ENCODE measurements at regions not wholly inside any gene's neighbourhood (a gene's known extent, or its start where the extent isn't known, plus 50 kb on each side); places are given as distances from the start of the nearest gene placed in this dataset.
"Not testable (repeated sequence)": the region's sequence is repeated elsewhere in the genome, so short reads cannot be mapped to it uniquely, and the experiment has no call there.

DNA sequence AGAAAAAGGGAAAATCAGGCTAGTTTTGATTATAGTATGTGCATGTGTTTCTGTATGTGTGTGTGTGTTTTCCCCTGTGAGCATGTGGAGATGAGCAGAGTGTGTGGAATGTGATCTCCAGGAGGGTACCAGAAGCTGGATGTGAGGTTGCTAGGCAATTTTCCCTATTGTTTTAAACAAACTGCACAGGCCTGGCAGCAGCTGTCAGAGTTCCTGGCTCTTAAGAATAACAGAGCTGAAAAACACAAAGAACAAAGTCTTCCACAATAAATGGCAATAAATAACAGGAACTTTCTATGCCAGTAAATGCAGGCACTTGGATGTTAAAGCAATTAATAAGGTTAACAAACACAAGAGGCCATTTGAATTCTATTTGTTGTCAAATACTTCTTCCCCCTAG, 344.6 kb upstream of the CTSO start:
- ChIA-PET POLR2A (no interaction called here), CTCF (interaction anchor here (1.2 kb wide), 1 partner anchor 14 kb away, joined by 3 read pairs; no protein-coding TSS in a partner anchor)
- Histone ChIP-seq H3K27ac (ENCODE audit: insufficient read depth in 1 of 2, low read depth in 1 of 2, low read length in 2 of 2, poor library complexity in 1 of 2, severe bottlenecking in 2 of 2) (no peak overlapping the region), H3K4me1 (ENCODE audit: control extremely low read depth in 1 of 4, control insufficient read depth in 4 of 4, insufficient read depth in 4 of 4, low read length in 3 of 4) (peaks cover 0 to 11% (median 5%) of the 10 kb centered on the region in 4 experiments), H3K36me3 (ENCODE audit: control insufficient read depth in 4 of 4, insufficient read depth in 4 of 4, low read length in 3 of 4) (no peaks in the 10 kb centered on the region), H3K27me3 (replicated peaks in 2 of 5; ENCODE audit: control insufficient read depth in 4 of 5, insufficient read depth in 5 of 5, low read length in 4 of 5) (no peaks in the 10 kb centered on the region), H3K4me3 (ENCODE audit: control insufficient read depth in 1 of 7, extremely low read depth in 1 of 7, insufficient read depth in 4 of 7, low read depth in 2 of 7, low read length in 6 of 7) (no peak overlapping the region), H3K9me3 (ENCODE audit: control extremely low read depth in 1 of 5, control insufficient read depth in 4 of 5, insufficient read depth in 2 of 5, low read depth in 1 of 5, low read length in 4 of 5) (no peaks in the 10 kb centered on the region)
- no peak for DNase-seq

DNA sequence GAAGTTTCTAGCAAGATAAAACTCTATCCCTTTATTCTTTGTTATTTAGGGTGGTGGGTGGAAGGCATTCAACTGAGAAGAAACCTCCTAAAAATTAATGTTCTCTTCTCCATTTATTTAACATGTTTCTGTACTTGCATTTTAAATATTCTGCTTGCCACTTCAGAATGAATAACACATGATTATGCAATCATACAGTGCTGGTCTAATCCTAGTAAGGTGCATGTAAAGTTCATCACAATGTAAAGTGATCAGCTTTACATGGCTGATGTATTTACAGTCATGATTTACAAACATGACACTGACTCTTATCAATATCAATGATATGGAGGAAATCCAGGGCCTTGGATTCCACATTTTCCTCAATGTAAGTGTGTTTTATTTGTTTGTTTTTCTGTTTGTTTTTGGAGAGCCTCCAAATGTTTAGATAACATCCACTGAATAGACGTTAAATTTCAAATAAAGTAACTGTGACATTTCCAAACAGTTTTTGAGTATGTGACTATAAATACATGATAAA, 342.1 kb upstream of the CTSO start:
- ChIA-PET CTCF (no interaction called here), POLR2A (no interaction called here)
- Histone ChIP-seq H3K36me3 (ENCODE audit: control insufficient read depth in 4 of 4, insufficient read depth in 4 of 4, low read length in 3 of 4) (no peaks in the 10 kb centered on the region), H3K27me3 (replicated peaks in 2 of 5; ENCODE audit: control insufficient read depth in 4 of 5, insufficient read depth in 5 of 5, low read length in 4 of 5) (no peaks in the 10 kb centered on the region), H3K27ac (ENCODE audit: insufficient read depth in 1 of 2, low read depth in 1 of 2, low read length in 2 of 2, poor library complexity in 1 of 2, severe bottlenecking in 2 of 2) (no peak overlapping the region), H3K4me3 (ENCODE audit: control insufficient read depth in 1 of 7, extremely low read depth in 1 of 7, insufficient read depth in 4 of 7, low read depth in 2 of 7, low read length in 6 of 7) (no peak overlapping the region), H3K4me1 (ENCODE audit: control extremely low read depth in 1 of 4, control insufficient read depth in 4 of 4, insufficient read depth in 4 of 4, low read length in 3 of 4) (peaks cover 0 to 11% (median 5%) of the 10 kb centered on the region in 4 experiments), H3K9me3 (ENCODE audit: control extremely low read depth in 1 of 5, control insufficient read depth in 4 of 5, insufficient read depth in 2 of 5, low read depth in 1 of 5, low read length in 4 of 5) (no peaks in the 10 kb centered on the region)
- no CpG with 5 or more reads among the region's 1 CpG for WGBS (ENCODE audit: insufficient coverage)
- no peak for DNase-seq

DNA sequence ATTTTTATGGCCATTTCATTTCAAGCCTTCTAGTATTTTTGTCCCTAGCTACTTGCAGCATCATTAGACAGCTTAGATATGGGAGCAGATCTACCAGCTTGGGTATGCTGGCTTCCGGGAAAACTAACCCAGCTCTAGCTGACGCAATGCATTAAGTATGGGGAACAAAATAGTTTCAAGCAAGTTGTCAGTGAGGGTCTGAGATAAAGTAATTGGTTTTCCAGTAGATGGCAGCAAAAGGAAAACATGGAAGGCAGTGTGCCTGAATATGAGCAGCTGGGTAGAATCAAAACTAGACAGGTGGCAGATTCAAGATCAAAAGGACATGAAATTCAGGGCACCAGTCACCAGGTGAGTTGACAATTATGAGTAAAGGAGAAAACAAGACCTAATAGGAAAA, 340.9 kb upstream of the CTSO start:
- 20% methylated on average over 1 of the region's 2 CpGs for WGBS (ENCODE audit: insufficient coverage)
- CTCF ChIA-PET, result interaction anchor here (1.1 kb wide), 1 partner anchor 674 kb away, joined by 3 read pairs; no protein-coding TSS in a partner anchor
- POLR2A ChIA-PET, result interaction anchor here (0.6 kb wide), 1 partner anchor 16 kb away, joined by 5 read pairs; no protein-coding TSS in a partner anchor

DNA sequence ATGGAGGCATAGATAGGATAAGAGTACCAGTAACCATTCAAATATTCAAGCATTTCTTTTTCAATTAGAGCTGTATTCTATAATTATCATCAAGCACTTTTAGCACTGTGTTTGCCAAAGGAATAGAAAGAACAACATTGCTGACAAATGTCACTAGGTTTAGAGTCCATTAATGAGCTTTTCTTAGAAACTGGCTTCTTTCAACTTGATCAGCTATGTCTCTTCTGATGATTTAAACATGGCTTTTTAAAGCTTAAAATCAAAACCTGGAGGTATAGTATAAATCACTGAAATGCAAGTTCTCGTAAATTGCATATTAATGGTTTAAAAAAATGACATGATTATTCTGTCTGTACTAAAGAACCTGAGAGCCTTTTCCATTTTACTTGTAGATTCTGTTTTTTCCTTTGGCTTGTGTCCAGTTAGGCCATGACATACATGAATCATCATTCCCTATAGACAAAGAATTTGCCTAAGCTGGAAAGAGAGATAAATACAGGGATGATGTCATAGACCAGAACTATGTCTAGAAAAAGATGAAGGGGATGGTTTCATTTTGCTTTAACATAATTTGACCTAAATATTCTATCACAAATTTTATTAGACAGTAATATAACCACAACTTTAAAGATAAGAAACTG, 340.1 kb upstream of the CTSO start:
- ChIA-PET CTCF (interaction anchor here (1.1 kb wide), 1 partner anchor 675 kb away, joined by 3 read pairs; no protein-coding TSS in a partner anchor), POLR2A (no interaction called here)
- Histone ChIP-seq H3K27me3 (replicated peaks in 2 of 5; ENCODE audit: control insufficient read depth in 4 of 5, insufficient read depth in 5 of 5, low read length in 4 of 5) (no peaks in the 10 kb centered on the region), H3K27ac (ENCODE audit: insufficient read depth in 1 of 2, low read depth in 1 of 2, low read length in 2 of 2, poor library complexity in 1 of 2, severe bottlenecking in 2 of 2) (no peak overlapping the region), H3K4me1 (ENCODE audit: control extremely low read depth in 1 of 4, control insufficient read depth in 4 of 4, insufficient read depth in 4 of 4, low read length in 3 of 4) (peaks cover 0 to 11% (median 5%) of the 10 kb centered on the region in 4 experiments), H3K9me3 (ENCODE audit: control extremely low read depth in 1 of 5, control insufficient read depth in 4 of 5, insufficient read depth in 2 of 5, low read depth in 1 of 5, low read length in 4 of 5) (no peaks in the 10 kb centered on the region), H3K36me3 (ENCODE audit: control insufficient read depth in 4 of 4, insufficient read depth in 4 of 4, low read length in 3 of 4) (no peaks in the 10 kb centered on the region), H3K4me3 (ENCODE audit: control insufficient read depth in 1 of 7, extremely low read depth in 1 of 7, insufficient read depth in 4 of 7, low read depth in 2 of 7, low read length in 6 of 7) (no peak overlapping the region)
- no CpG with 5 or more reads among the region's 1 CpG for WGBS (ENCODE audit: insufficient coverage)
- peak in 2 of 3 donors; percentile 11 to 25 for DNase-seq

More for the DNA sequence above, 340.9 kb upstream of the CTSO start:
- H3K4me3 ChIP-seq (ENCODE audit: control insufficient read depth in 1 of 7, extremely low read depth in 1 of 7, insufficient read depth in 4 of 7, low read depth in 2 of 7, low read length in 6 of 7), result no peak overlapping the region
- H3K9me3 ChIP-seq (ENCODE audit: control extremely low read depth in 1 of 5, control insufficient read depth in 4 of 5, insufficient read depth in 2 of 5, low read depth in 1 of 5, low read length in 4 of 5), result no peaks in the 10 kb centered on the region
- peak; percentile 37 to 53 (median 49) for DNase-seq
- no peaks in the 10 kb centered on the region for H3K27me3 ChIP-seq (replicated peaks in 2 of 5; ENCODE audit: control insufficient read depth in 4 of 5, insufficient read depth in 5 of 5, low read length in 4 of 5)
- H3K4me1 ChIP-seq (ENCODE audit: control extremely low read depth in 1 of 4, control insufficient read depth in 4 of 4, insufficient read depth in 4 of 4, low read length in 3 of 4), result peaks cover 0 to 11% (median 5%) of the 10 kb centered on the region in 4 experiments
- no peak overlapping the region for H3K27ac ChIP-seq (ENCODE audit: insufficient read depth in 1 of 2, low read depth in 1 of 2, low read length in 2 of 2, poor library complexity in 1 of 2, severe bottlenecking in 2 of 2)
- H3K36me3 ChIP-seq (ENCODE audit: control insufficient read depth in 4 of 4, insufficient read depth in 4 of 4, low read length in 3 of 4), result no peaks in the 10 kb centered on the region

DNA sequence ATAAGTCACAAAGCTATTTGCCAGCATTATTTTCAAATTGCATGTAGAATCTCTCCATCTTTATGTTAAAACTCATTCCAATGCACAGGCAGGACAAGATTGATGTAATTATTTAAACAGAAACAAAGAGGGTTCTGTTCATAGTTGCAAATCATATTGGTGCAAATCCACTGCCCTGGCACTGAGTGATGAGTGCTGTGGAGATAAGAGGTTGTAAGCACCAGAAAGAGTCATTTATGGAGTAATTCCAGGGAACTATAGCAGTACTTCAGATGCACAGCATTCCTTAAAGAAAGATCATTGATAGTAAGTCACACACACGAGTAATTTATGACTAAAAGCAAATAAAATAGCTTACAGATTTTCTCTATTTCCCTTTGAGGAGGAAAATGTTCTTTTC, 337.7 kb upstream of the CTSO start:
- Histone ChIP-seq H3K27ac (ENCODE audit: insufficient read depth in 1 of 2, low read depth in 1 of 2, low read length in 2 of 2, poor library complexity in 1 of 2, severe bottlenecking in 2 of 2) (no peak overlapping the region), H3K4me3 (ENCODE audit: control insufficient read depth in 1 of 7, extremely low read depth in 1 of 7, insufficient read depth in 4 of 7, low read depth in 2 of 7, low read length in 6 of 7) (no peak overlapping the region), H3K4me1 (ENCODE audit: control extremely low read depth in 1 of 4, control insufficient read depth in 4 of 4, insufficient read depth in 4 of 4, low read length in 3 of 4) (no peaks in the 10 kb centered on the region), H3K27me3 (replicated peaks in 2 of 5; ENCODE audit: control insufficient read depth in 4 of 5, insufficient read depth in 5 of 5, low read length in 4 of 5) (no peaks in the 10 kb centered on the region), H3K36me3 (ENCODE audit: control insufficient read depth in 4 of 4, insufficient read depth in 4 of 4, low read length in 3 of 4) (no peaks in the 10 kb centered on the region), H3K9me3 (ENCODE audit: control extremely low read depth in 1 of 5, control insufficient read depth in 4 of 5, insufficient read depth in 2 of 5, low read depth in 1 of 5, low read length in 4 of 5) (no peaks in the 10 kb centered on the region)
- no CpG with 5 or more reads among the region's 1 CpG for WGBS (ENCODE audit: insufficient coverage)
- ChIA-PET POLR2A (no interaction called here), CTCF (no interaction called here)
- DNase-seq, result no peak

DNA sequence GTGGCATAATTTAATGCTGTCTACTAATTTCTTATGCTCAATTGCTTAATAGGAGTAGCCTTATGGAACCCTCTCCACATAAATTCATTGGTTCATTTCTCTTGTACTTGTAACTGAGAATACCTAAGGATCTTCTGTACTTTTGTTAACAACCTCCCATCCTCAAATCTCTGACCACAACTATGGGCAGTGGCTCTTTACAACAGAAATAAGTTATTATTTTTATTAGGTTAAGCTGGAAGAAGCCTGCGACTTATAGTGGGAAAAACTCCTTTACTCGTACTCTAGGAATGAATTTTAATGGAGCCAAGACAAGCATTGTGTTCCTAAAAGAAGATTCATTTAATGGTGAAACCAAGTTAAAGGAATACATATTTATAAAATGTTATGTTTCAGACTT, 337.1 kb upstream of the CTSO start:
- ChIA-PET CTCF (no interaction called here), POLR2A (no interaction called here)
- Histone ChIP-seq H3K9me3 (ENCODE audit: control extremely low read depth in 1 of 5, control insufficient read depth in 4 of 5, insufficient read depth in 2 of 5, low read depth in 1 of 5, low read length in 4 of 5) (no peaks in the 10 kb centered on the region), H3K36me3 (ENCODE audit: control insufficient read depth in 4 of 4, insufficient read depth in 4 of 4, low read length in 3 of 4) (no peaks in the 10 kb centered on the region), H3K4me1 (ENCODE audit: control extremely low read depth in 1 of 4, control insufficient read depth in 4 of 4, insufficient read depth in 4 of 4, low read length in 3 of 4) (no peaks in the 10 kb centered on the region), H3K27me3 (replicated peaks in 2 of 5; ENCODE audit: control insufficient read depth in 4 of 5, insufficient read depth in 5 of 5, low read length in 4 of 5) (no peaks in the 10 kb centered on the region), H3K4me3 (ENCODE audit: control insufficient read depth in 1 of 7, extremely low read depth in 1 of 7, insufficient read depth in 4 of 7, low read depth in 2 of 7, low read length in 6 of 7) (no peak overlapping the region), H3K27ac (ENCODE audit: insufficient read depth in 1 of 2, low read depth in 1 of 2, low read length in 2 of 2, poor library complexity in 1 of 2, severe bottlenecking in 2 of 2) (no peak overlapping the region)
- no CpG with 5 or more reads among the region's 2 CpGs for WGBS (ENCODE audit: insufficient coverage)
- DNase-seq, result no peak

DNA sequence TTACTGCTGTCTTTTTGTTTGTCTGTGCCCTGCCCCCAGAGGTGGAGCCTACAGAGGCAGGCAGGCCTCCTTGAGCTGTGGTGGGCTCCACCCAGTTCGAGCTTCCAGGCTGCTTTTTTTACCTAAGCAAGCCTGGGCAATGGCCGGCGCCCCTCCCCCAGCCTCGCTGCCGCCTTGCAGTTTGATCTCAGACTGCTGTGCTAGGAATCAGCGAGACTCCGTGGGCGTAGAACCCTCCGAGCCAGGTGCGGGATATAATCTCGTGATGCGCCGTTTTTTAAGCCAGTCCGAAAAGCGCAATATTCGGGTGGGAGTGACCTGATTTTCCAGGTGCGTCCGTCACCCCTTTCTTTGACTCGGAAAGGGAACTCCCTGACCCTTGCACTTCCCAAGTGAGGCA, 336.4 kb upstream of the CTSO start:
- H3K4me3 ChIP-seq (ENCODE audit: control insufficient read depth in 1 of 7, extremely low read depth in 1 of 7, insufficient read depth in 4 of 7, low read depth in 2 of 7, low read length in 6 of 7); H3K36me3 ChIP-seq (ENCODE audit: control insufficient read depth in 4 of 4, insufficient read depth in 4 of 4, low read length in 3 of 4); CTCF ChIA-PET; H3K4me1 ChIP-seq (ENCODE audit: control extremely low read depth in 1 of 4, control insufficient read depth in 4 of 4, insufficient read depth in 4 of 4, low read length in 3 of 4); DNase-seq; H3K27me3 ChIP-seq (replicated peaks in 2 of 5; ENCODE audit: control insufficient read depth in 4 of 5, insufficient read depth in 5 of 5, low read length in 4 of 5); H3K9me3 ChIP-seq (ENCODE audit: control extremely low read depth in 1 of 5, control insufficient read depth in 4 of 5, insufficient read depth in 2 of 5, low read depth in 1 of 5, low read length in 4 of 5); POLR2A ChIA-PET; H3K27ac ChIP-seq (ENCODE audit: insufficient read depth in 1 of 2, low read depth in 1 of 2, low read length in 2 of 2, poor library complexity in 1 of 2, severe bottlenecking in 2 of 2): not testable (repeated sequence)
- 97% methylated on average over 6 of the region's 19 CpGs for WGBS (ENCODE audit: insufficient coverage)
